Amniotic stem cell (primary cell): ENCODE measurements at regions not wholly inside any gene's neighbourhood (a gene's known extent, or its start where the extent isn't known, plus 50 kb on each side); places are given as distances from the start of the nearest gene placed in this dataset.
"Not testable (repeated sequence)": the region's sequence is repeated elsewhere in the genome, so short reads cannot be mapped to it uniquely, and the experiment has no call there.

Experiments
- DNase-seq: peaks from one replicate; lab custom pipeline; 2025; lab: John Stamatoyannopoulos, UW

DNA sequence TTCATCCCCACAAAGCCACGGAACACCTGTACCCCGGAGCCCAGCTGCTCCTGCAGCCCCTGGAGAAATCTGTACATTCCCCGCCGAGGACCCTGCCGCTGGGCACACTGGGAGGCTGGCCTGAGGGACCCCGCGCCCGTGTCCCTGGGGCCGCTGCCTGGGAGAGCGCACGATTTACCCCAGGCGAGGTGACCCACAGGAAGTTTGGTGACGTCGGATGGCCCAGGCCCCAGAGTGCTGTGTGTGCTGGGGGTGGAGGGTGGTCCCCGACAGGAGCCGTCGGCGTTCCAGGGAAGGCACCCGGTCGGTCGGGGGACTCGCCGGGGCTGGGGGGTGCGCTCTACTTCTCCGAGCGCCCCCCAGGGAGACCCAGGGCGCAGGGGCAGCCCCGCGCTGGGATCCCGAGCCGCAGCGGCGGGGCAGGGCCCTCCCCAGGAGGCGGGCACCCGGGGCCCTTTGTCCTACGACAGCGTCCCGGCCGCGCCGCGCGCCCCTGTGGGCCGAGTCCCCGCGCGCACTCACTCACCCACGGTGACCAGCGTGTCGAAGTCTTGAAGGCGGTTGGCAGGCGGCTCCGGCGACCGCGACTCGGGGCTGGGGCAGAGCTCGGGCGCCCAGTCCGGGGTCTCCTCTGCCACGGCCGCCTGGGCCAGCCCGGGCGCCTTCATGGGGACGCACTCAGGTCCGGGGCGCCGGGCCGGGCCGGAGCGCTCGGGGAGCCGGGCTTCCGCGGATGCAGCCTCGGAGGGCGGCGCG, 206.4 kb upstream of the PRKX start:
- DNase-seq: not testable (repeated sequence)

DNA sequence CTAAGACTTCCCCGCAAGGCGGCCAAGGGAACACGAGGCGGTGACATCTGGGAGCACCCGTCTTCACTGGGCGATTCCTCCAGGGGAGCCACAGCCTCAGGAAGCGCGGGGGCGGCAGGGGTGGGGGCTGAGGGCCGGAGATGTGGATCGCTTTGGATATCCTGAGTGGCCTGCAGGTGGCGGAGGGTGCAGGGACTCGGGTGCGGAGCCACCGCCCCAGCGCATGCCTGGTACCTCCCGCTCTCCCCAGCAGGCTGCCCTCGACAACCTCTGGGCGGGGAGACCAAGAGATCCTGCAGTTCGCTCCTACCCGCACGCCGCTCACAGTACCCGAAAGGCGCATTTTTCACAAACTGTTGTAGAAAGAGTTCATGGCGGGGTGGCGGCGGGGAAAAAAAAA, 201.4 kb upstream of the PRKX start:
- DNase-seq: not testable (repeated sequence)

DNA sequence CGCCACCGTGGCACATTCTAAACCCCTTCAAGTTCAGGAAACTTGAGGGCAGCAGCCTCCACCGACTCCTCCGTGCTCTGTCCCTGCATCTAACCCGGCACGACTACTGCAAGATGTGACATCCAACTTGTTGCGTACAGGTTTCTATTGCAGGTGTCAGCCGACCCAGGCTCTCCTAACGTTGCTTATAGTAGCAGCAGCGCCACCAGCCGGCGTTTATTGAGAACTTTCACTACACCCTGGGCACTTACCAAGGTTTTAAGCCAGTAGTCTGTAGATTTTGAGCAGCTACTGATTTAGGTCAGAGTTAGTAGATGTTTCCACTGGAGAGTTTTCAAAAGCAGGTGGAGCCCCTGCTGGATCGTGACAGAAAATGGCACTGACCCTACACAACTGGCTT, 200.6 kb upstream of the PRKX start:
- DNase-seq: not testable (repeated sequence)

DNA sequence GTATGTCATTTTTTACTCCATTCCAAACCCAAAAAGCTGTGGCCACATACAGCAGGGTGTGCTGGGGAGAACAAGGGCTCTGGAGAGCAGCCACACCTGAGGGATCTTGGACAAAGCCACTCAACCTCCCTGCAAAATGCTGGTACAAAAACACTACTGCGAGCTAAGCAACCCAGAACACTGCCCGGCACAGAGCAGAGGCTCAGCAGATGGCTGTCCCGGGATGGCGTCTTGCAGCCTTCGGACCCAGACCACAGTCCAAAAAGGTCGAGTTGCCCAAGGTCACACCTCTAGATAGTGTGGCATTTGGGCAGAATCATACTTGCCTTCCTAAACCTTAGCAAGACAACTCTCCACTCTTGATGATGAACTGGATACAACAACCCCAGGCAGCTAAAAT, 197.6 kb upstream of the PRKX start:
- not testable (repeated sequence) for DNase-seq

DNA sequence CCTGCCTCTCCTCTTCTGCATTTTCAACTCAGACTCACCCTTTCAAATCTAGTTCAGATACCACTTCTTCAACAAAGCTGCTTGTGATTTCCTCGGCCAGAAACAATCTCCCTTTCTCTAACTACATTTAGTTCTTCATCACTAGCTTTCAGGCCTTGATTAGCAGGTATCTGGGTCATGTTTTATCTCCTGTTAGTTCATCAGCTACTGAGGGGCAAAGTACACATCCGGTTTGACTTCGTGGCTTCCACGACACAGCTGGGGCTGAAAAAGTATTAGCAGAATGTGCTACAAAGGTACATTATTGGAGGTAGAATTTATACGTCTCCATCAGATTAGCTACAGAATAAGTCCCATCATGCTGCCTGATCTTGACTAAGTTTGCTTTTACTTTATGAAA, 197.2 kb upstream of the PRKX start:
- DNase-seq: not testable (repeated sequence)

DNA sequence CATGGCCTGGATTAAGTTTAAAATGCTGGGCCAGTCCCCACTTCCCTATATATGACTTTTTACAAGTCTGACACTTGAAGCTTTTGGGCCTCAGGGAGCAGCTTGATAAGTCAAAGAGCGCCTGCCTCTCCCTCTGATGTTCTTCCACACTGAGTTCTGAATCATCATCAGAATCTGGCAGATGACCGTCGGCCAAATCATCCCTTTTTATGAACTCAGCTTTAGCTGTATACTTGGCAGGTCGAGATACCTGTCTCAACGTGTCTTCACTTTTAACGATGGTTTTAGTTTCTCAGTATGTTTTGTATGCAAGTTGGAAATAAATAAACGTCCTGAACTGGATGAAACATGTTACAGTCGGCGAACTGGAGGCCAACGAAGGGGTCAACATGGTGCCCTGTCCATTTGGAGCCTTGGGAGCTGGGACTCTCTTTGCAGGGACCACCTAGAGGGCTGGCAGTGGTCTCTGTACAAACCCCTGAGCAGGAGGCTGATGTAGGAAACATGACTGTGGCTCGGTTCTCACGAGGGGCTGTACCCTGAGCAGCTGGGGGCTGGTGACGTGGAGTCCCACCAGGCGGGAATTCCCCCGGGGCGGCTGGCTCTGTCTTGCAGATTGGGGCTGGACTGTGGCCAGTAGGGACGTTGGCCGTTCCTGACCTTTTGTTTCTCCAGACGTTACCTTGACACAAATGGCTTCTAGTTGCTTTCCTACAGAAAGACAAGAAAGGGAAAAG, 192.2 kb upstream of the PRKX start:
- DNase-seq: not testable (repeated sequence)

DNA sequence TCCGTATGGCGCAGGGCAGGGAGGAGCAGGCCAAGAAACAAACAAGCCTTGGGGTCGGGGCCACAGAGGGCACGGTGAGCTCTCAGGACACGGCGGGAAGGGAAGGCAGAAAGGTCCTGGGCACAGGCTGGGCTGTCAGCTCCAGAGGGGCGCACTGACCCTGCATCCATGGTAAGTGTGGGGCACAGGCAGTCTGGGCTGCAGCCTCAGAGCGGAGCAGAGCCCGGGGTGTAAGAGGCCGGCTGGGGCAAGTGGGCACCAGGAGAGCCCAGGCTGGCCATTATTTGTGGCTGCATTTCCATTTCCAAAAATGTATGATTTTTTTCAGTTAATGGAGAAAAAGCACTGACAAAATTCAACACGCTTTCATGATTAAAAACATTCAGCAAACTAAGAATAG, 188.8 kb upstream of the PRKX start:
- DNase-seq: not testable (repeated sequence)

DNA sequence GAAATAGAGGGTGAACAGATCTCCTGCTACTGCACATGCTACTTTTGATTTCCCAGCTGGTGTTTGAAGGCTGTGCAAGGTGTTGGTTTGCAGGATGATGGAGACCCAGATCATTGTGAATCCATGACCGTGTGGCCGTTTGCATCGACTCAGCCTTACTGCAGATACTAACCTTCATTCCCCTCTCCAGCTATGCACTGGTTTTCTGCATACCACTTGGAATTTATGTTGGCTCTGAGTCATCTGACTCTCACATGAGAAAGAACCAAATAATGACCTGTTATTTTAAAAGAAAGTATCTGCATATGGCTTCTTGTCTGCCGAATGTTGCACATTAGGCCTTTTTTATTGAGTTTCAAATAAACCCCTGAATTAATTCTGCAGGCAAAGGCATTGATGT, 183.3 kb upstream of the PRKX start:
- DNase-seq: not testable (repeated sequence)

DNA sequence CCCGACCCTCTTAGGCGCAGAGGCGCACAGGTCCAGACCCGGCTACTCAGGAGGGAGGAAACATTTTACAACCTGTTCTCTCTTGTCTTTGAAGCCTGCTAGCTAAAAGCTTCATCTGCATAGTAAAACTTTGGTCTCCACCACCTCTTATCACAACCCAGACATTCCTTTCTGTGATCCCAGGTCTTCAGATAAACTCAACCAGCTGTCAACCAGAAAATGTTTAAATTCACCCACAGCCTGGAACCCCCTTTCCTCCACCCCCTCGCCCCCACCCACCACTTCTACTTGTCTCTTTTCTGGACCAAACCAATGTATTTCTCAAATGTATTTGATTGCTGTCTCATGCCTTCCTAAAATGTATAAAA, 169.1 kb upstream of the PRKX start:
- DNase-seq: not testable (repeated sequence)

DNA sequence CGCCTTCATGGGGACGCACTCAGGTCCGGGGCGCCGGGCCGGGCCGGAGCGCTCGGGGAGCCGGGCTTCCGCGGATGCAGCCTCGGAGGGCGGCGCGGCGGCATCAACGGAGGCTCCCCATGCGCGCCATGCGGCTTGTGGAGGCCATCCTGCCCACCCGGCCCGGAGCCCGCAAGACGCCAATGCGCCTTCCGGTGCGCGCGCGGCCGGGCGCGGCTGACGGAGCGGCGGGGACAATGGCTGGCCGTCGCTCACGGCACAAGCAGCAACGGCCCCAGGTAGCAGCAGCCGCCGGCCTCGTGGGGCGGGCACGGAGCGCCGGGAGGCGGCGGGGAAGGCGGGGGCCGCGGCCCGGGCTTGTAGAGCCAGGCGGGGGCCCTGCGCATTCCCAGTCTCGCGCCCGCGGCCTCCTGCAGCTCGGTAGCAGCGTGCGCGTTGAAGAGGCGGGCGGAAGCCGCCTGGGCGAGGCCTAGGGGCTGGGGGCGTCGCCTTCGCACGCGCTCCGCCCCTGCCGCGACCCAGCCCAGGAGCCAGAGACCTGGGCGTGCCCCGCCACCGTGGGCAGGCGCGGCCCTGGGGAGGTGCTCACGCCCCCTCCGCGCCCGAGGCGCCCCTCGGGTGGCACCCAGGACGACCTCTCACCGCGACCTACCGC, 168.6 kb upstream of the PRKX start:
- DNase-seq: not testable (repeated sequence)

DNA sequence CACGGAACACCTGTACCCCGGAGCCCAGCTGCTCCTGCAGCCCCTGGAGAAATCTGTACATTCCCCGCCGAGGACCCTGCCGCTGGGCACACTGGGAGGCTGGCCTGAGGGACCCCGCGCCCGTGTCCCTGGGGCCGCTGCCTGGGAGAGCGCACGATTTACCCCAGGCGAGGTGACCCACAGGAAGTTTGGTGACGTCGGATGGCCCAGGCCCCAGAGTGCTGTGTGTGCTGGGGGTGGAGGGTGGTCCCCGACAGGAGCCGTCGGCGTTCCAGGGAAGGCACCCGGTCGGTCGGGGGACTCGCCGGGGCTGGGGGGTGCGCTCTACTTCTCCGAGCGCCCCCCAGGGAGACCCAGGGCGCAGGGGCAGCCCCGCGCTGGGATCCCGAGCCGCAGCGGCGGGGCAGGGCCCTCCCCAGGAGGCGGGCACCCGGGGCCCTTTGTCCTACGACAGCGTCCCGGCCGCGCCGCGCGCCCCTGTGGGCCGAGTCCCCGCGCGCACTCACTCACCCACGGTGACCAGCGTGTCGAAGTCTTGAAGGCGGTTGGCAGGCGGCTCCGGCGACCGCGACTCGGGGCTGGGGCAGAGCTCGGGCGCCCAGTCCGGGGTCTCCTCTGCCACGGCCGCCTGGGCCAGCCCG, 167.9 kb upstream of the PRKX start:
- not testable (repeated sequence) for DNase-seq

DNA sequence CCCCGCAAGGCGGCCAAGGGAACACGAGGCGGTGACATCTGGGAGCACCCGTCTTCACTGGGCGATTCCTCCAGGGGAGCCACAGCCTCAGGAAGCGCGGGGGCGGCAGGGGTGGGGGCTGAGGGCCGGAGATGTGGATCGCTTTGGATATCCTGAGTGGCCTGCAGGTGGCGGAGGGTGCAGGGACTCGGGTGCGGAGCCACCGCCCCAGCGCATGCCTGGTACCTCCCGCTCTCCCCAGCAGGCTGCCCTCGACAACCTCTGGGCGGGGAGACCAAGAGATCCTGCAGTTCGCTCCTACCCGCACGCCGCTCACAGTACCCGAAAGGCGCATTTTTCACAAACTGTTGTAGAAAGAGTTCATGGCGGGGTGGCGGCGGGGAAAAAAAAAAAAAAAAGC, 162.9 kb upstream of the PRKX start:
- not testable (repeated sequence) for DNase-seq

DNA sequence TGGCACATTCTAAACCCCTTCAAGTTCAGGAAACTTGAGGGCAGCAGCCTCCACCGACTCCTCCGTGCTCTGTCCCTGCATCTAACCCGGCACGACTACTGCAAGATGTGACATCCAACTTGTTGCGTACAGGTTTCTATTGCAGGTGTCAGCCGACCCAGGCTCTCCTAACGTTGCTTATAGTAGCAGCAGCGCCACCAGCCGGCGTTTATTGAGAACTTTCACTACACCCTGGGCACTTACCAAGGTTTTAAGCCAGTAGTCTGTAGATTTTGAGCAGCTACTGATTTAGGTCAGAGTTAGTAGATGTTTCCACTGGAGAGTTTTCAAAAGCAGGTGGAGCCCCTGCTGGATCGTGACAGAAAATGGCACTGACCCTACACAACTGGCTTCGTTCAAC, 162.2 kb upstream of the PRKX start:
- not testable (repeated sequence) for DNase-seq

DNA sequence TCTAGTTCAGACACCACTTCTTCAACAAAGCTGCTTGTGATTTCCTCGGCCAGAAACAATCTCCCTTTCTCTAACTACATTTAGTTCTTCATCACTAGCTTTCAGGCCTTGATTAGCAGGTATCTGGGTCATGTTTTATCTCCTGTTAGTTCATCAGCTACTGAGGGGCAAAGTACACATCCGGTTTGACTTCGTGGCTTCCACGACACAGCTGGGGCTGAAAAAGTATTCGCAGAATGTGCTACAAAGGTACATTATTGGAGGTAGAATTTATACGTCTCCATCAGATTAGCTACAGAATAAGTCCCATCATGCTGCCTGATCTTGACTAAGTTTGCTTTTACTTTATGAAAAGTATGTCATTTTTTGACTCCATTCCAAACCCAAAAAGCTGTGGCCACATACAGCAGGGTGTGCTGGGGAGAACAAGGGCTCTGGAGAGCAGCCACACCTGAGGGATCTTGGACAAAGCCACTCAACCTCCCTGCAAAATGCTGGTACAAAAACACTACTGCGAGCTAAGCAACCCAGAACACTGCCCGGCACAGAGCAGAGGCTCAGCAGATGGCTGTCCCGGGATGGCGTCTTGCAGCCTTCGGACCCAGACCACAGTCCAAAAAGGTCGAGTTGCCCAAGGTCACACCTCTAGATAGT, 158.9 kb upstream of the PRKX start:
- DNase-seq: not testable (repeated sequence)

DNA sequence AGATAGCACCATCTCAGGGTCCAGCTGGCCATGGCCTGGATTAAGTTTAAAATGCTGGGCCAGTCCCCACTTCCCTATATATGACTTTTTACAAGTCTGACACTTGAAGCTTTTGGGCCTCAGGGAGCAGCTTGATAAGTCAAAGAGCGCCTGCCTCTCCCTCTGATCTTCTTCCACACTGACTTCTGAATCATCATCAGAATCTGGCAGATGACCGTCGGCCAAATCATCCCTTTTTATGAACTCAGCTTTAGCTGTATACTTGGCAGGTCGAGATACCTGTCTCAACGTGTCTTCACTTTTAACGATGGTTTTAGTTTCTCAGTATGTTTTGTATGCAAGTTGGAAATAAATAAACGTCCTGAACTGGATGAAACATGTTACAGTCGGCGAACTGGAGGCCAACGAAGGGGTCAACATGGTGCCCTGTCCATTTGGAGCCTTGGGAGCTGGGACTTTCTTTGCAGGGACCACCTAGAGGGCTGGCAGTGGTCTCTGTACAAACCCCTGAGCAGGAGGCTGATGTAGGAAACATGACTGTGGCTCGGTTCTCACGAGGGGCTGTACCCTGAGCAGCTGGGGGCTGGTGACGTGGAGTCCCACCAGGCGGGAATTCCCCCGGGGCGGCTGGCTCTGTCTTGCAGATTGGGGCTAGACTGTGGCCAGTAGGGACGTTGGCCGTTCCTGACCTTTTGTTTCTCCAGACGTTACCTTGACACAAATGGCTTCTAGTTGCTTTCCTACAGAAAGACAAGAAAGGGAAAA, 153.8 kb upstream of the PRKX start:
- not testable (repeated sequence) for DNase-seq

DNA sequence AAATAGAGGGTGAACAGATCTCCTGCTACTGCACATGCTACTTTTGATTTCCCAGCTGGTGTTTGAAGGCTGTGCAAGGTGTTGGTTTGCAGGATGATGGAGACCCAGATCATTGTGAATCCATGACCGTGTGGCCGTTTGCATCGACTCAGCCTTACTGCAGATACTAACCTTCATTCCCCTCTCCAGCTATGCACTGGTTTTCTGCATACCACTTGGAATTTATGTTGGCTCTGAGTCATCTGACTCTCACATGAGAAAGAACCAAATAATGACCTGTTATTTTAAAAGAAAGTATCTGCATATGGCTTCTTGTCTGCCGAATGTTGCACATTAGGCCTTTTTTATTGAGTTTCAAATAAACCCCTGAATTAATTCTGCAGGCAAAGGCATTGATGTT, 144.9 kb upstream of the PRKX start:
- DNase-seq: not testable (repeated sequence)

DNA sequence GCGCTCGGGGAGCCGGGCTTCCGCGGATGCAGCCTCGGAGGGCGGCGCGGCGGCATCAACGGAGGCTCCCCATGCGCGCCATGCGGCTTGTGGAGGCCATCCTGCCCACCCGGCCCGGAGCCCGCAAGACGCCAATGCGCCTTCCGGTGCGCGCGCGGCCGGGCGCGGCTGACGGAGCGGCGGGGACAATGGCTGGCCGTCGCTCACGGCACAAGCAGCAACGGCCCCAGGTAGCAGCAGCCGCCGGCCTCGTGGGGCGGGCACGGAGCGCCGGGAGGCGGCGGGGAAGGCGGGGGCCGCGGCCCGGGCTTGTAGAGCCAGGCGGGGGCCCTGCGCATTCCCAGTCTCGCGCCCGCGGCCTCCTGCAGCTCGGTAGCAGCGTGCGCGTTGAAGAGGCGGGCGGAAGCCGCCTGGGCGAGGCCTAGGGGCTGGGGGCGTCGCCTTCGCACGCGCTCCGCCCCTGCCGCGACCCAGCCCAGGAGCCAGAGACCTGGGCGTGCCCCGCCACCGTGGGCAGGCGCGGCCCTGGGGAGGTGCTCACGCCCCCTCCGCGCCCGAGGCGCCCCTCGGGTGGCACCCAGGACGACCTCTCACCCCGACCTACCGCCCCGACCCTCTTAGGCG, 130.2 kb upstream of the PRKX start:
- DNase-seq: not testable (repeated sequence)

DNA sequence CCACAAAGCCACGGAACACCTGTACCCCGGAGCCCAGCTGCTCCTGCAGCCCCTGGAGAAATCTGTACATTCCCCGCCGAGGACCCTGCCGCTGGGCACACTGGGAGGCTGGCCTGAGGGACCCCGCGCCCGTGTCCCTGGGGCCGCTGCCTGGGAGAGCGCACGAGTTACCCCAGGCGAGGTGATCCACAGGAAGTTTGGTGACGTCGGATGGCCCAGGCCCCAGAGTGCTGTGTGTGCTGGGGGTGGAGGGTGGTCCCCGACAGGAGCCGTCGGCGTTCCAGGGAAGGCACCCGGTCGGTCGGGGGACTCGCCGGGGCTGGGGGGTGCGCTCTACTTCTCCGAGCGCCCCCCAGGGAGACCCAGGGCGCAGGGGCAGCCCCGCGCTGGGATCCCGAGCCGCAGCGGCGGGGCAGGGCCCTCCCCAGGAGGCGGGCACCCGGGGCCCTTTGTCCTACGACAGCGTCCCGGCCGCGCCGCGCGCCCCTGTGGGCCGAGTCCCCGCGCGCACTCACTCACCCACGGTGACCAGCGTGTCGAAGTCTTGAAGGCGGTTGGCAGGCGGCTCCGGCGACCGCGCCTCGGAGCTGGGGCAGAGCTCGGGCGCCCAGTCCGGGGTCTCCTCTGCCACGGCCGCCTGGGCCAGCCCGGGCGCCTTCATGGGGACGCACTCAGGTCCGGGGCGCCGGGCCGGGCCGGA, 129.5 kb upstream of the PRKX start:
- DNase-seq: not testable (repeated sequence)

DNA sequence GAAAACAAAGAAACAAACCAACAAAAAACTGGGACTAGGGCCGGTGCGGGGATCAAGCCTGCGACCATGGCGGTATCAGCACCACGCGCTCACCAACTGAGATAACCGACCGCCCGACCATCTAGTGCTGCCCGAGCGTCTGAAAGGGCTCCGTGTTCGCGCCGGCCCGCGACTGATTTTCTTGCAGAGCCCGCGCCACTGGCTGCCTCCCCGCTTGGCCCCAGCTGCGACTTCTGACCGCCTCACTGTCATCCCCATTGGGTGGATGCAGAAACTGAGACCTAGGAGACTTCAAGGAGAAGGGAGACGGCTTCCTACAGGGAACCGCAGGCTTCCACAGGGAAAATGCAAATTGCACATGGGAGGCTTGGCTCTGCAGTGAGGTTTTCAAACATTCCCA, 125.3 kb upstream of the PRKX start:
- not testable (repeated sequence) for DNase-seq
